ENCODE measurements at regions not wholly inside any gene's neighbourhood (a gene's known extent, or its start where the extent isn't known, plus 50 kb on each side); places are given as distances from the start of the nearest gene placed in this dataset.

DNA sequence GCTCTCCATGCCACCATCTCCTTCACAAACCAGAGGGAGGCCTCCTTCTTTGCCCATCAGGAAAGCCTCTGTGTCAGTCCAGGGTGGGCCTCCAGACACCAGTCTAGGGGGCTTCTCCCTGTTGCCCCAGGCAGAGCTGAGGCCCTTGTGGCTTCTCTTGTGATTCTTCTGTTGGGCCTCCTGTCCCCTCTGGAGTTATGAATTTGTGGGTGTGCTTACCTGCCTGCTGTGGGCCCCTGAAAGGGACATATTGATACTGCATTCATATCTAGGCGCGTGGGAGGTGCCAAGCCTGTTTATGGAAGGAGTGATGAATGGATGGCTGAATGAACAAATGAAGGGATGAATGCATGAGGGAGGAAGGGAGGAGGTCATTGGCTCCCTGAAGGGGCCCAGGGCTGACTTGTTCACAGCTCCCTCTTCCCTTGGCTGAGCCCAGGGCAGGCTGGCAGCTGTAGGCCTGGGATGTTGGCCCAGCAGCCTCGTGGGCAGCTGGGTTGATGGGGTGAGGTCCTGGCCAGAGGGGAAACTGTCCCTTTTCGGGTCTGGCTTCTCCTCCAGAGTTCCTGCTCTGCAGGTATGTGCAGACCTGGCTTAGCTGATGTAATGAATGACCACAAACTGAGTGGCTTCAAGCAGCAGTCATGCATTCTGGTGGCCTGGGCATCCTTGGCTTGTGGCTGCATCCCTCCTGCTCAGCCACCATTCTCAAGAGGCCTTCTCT, 195.4 kb downstream of the GOLGA6L6 start:
- in situ Hi-C loops (cut with HindIII; ENCODE audit: low pct_unique_long_range_greater_than_20kb, low sequenced_read_pairs): no loop called here
- Histone ChIP-seq H3K27me3 (ENCODE audit: control insufficient read depth, insufficient read depth, low read length) (no peaks in the 10 kb centered on the region), H3K27ac (ENCODE audit: low read length) (no peak overlapping the region), H3K36me3 (ENCODE audit: control insufficient read depth, insufficient read depth, low read length) (no peaks in the 10 kb centered on the region), H3K4me3 (ENCODE audit: low read depth in 2 of 2, low read length in 2 of 2) (no peak overlapping the region), H3K9me3 (ENCODE audit: control insufficient read depth, insufficient read depth, low read depth, low read length) (no peaks in the 10 kb centered on the region), H3K4me1 (ENCODE audit: control insufficient read depth, insufficient read depth, low read length) (no peaks in the 10 kb centered on the region)
- DNase-seq (ENCODE audit: low read depth, low spot score) (no peak), ATAC-seq (no peak)
- no peak for TF ChIP-seq POLR2AphosphoS5 (IDR thresholded peaks at IDR 0.05; ENCODE audit: low read depth, low read length)
- TF ChIP-seq, protein P1, sequence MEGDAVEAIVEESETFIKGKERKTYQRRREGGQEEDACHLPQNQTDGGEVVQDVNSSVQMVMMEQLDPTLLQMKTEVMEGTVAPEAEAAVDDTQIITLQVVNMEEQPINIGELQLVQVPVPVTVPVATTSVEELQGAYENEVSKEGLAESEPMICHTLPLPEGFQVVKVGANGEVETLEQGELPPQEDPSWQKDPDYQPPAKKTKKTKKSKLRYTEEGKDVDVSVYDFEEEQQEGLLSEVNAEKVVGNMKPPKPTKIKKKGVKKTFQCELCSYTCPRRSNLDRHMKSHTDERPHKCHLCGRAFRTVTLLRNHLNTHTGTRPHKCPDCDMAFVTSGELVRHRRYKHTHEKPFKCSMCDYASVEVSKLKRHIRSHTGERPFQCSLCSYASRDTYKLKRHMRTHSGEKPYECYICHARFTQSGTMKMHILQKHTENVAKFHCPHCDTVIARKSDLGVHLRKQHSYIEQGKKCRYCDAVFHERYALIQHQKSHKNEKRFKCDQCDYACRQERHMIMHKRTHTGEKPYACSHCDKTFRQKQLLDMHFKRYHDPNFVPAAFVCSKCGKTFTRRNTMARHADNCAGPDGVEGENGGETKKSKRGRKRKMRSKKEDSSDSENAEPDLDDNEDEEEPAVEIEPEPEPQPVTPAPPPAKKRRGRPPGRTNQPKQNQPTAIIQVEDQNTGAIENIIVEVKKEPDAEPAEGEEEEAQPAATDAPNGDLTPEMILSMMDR (IDR thresholded peaks at IDR 0.05): no peak
- TF ChIP-seq TCF7L2 (IDR thresholded peaks at IDR 0.05; ENCODE audit: low read depth, low read length): no peak
- TF ChIP-seq SIN3A (IDR thresholded peaks at IDR 0.05; ENCODE audit: borderline replicate concordance, insufficient read depth, low read depth, low read length): no peak
- TF ChIP-seq, protein P2, sequence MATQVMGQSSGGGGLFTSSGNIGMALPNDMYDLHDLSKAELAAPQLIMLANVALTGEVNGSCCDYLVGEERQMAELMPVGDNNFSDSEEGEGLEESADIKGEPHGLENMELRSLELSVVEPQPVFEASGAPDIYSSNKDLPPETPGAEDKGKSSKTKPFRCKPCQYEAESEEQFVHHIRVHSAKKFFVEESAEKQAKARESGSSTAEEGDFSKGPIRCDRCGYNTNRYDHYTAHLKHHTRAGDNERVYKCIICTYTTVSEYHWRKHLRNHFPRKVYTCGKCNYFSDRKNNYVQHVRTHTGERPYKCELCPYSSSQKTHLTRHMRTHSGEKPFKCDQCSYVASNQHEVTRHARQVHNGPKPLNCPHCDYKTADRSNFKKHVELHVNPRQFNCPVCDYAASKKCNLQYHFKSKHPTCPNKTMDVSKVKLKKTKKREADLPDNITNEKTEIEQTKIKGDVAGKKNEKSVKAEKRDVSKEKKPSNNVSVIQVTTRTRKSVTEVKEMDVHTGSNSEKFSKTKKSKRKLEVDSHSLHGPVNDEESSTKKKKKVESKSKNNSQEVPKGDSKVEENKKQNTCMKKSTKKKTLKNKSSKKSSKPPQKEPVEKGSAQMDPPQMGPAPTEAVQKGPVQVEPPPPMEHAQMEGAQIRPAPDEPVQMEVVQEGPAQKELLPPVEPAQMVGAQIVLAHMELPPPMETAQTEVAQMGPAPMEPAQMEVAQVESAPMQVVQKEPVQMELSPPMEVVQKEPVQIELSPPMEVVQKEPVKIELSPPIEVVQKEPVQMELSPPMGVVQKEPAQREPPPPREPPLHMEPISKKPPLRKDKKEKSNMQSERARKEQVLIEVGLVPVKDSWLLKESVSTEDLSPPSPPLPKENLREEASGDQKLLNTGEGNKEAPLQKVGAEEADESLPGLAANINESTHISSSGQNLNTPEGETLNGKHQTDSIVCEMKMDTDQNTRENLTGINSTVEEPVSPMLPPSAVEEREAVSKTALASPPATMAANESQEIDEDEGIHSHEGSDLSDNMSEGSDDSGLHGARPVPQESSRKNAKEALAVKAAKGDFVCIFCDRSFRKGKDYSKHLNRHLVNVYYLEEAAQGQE (IDR thresholded peaks at IDR 0.05; ENCODE audit: insufficient read depth in 1 of 2, low read depth in 2 of 2, low read length in 1 of 2): no peak
- POLR2A ChIA-PET: no interaction called here
- no TSS peak for BruUV-seq (replicated peaks)
- CTCF ChIA-PET: no interaction called here
- intact Hi-C loops (cut with micrococcal nuclease; ENCODE audit: unreplicated experiment): no loop called here

DNA sequence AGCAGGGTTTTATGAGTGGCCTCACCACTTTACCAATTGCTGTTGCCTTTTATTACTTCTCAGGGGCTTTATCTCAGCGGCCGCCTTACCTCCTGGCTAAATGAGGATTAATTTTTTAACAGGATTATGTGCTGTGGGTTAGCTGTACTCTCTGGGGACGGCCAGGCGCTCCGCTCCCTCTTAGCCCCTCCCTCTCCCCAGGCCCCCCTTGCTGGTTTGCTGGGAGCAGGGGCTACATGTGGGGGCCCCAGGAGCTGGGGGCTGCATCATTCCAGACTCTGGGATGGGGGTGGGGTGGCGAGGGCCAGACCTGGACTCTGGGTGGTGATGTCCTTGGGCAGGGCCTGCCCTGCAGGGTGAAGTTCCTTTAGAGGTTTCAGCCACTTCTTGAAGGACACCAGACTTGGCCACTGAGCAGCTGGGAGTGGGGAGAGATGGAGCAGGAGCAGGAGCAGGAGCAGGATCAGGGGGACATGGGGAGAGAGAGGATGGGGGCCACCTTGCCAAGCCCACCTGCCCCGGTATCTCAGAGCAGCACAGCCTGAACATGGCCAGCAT, 196.1 kb downstream of the GOLGA6L6 start:
- H3K36me3 ChIP-seq (ENCODE audit: control insufficient read depth, insufficient read depth, low read length): no peaks in the 10 kb centered on the region
- no peaks in the 10 kb centered on the region for H3K4me1 ChIP-seq (ENCODE audit: control insufficient read depth, insufficient read depth, low read length)
- DNase-seq (ENCODE audit: low read depth, low spot score): no peak
- CTCF ChIA-PET: no interaction called here
- no peak for ATAC-seq
- no peak overlapping the region for H3K4me3 ChIP-seq (ENCODE audit: low read depth in 2 of 2, low read length in 2 of 2)
- intact Hi-C loops (cut with micrococcal nuclease; ENCODE audit: unreplicated experiment) (no loop called here), in situ Hi-C loops (cut with HindIII; ENCODE audit: low pct_unique_long_range_greater_than_20kb, low sequenced_read_pairs) (no loop called here)
- H3K27me3 ChIP-seq (ENCODE audit: control insufficient read depth, insufficient read depth, low read length): no peaks in the 10 kb centered on the region
- POLR2A ChIA-PET: no interaction called here
- no peak for TF ChIP-seq SIN3A (IDR thresholded peaks at IDR 0.05; ENCODE audit: borderline replicate concordance, insufficient read depth, low read depth, low read length)
- TF ChIP-seq TCF7L2 (IDR thresholded peaks at IDR 0.05; ENCODE audit: low read depth, low read length): no peak
- TF ChIP-seq, protein P1 (IDR thresholded peaks at IDR 0.05): no peak
- TF ChIP-seq POLR2AphosphoS5 (IDR thresholded peaks at IDR 0.05; ENCODE audit: low read depth, low read length): no peak
- TF ChIP-seq, protein P2 (IDR thresholded peaks at IDR 0.05; ENCODE audit: insufficient read depth in 1 of 2, low read depth in 2 of 2, low read length in 1 of 2): no peak
- BruUV-seq (replicated peaks): no TSS peak
- H3K9me3 ChIP-seq (ENCODE audit: control insufficient read depth, insufficient read depth, low read depth, low read length): no peaks in the 10 kb centered on the region
- H3K27ac ChIP-seq (ENCODE audit: low read length): no peak overlapping the region

Data from Panc1 (cell line).